ENCODE measurements at regions not wholly inside any gene's neighbourhood (a gene's known extent, or its start where the extent isn't known, plus 50 kb on each side); places are given as distances from the start of the nearest gene placed in this dataset.

DNA sequence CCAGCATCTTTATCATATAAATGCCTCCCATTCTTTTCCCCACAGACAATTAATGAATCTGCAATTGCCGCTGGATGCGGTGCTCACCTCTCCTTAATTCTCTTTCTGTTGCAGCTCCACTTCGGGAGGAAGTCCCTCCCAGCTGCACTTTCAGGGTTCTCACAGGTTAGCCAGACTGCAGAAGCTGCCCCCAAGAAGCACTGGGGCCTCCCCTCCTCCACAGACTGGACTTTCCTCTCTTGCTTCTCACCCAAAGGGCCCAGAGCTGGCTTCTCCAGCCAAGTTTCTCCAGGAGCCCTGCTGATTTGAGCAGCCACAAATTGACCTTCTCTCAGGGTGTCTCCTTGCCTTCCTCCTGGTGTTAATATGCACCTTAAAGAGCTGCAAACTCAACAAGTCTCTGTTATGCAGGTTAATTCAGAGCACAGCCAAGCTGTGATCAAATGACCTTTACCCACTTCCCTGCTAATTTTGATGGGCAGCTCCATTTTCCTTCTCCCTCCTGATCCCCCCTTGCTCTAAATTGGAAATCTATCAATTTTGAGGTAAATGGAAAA is 298.9 kb downstream of the BUD13 start:
- TF ChIP-seq, protein P1, sequence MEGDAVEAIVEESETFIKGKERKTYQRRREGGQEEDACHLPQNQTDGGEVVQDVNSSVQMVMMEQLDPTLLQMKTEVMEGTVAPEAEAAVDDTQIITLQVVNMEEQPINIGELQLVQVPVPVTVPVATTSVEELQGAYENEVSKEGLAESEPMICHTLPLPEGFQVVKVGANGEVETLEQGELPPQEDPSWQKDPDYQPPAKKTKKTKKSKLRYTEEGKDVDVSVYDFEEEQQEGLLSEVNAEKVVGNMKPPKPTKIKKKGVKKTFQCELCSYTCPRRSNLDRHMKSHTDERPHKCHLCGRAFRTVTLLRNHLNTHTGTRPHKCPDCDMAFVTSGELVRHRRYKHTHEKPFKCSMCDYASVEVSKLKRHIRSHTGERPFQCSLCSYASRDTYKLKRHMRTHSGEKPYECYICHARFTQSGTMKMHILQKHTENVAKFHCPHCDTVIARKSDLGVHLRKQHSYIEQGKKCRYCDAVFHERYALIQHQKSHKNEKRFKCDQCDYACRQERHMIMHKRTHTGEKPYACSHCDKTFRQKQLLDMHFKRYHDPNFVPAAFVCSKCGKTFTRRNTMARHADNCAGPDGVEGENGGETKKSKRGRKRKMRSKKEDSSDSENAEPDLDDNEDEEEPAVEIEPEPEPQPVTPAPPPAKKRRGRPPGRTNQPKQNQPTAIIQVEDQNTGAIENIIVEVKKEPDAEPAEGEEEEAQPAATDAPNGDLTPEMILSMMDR (IDR thresholded peaks at IDR 0.05): no peak
- TF ChIP-seq SIN3A (IDR thresholded peaks at IDR 0.05; ENCODE audit: borderline replicate concordance, insufficient read depth, low read depth, low read length) (no peak), TCF7L2 (IDR thresholded peaks at IDR 0.05; ENCODE audit: low read depth, low read length) (no peak), POLR2AphosphoS5 (IDR thresholded peaks at IDR 0.05; ENCODE audit: low read depth, low read length) (no peak)
- TF ChIP-seq, protein P2, sequence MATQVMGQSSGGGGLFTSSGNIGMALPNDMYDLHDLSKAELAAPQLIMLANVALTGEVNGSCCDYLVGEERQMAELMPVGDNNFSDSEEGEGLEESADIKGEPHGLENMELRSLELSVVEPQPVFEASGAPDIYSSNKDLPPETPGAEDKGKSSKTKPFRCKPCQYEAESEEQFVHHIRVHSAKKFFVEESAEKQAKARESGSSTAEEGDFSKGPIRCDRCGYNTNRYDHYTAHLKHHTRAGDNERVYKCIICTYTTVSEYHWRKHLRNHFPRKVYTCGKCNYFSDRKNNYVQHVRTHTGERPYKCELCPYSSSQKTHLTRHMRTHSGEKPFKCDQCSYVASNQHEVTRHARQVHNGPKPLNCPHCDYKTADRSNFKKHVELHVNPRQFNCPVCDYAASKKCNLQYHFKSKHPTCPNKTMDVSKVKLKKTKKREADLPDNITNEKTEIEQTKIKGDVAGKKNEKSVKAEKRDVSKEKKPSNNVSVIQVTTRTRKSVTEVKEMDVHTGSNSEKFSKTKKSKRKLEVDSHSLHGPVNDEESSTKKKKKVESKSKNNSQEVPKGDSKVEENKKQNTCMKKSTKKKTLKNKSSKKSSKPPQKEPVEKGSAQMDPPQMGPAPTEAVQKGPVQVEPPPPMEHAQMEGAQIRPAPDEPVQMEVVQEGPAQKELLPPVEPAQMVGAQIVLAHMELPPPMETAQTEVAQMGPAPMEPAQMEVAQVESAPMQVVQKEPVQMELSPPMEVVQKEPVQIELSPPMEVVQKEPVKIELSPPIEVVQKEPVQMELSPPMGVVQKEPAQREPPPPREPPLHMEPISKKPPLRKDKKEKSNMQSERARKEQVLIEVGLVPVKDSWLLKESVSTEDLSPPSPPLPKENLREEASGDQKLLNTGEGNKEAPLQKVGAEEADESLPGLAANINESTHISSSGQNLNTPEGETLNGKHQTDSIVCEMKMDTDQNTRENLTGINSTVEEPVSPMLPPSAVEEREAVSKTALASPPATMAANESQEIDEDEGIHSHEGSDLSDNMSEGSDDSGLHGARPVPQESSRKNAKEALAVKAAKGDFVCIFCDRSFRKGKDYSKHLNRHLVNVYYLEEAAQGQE (IDR thresholded peaks at IDR 0.05; ENCODE audit: insufficient read depth in 1 of 2, low read depth in 2 of 2, low read length in 1 of 2): no peak
